ENCODE measurements at regions not wholly inside any gene's neighbourhood (a gene's known extent, or its start where the extent isn't known, plus 50 kb on each side); places are given as distances from the start of the nearest gene placed in this dataset.

DNA sequence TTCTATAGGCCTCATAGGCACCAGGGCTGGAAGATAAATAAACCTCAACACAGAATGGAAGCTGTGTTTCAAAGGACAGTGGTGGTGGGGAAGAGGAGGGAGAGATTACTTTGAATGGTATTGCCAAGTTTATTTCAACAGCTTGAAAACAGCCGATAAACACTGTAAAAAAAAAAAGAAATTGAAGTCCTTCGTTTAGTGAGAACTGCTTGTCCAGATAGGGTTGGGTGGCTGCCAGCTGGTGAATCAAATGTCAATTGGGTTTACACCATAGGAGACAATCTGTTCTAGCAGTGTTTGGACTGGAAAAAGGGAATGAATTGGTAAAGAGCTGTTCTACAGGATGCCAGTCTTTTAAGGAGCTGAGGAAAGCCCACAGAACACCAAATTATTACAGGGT is 254.8 kb downstream of the PHF14 start:
- Histone ChIP-seq H4K91ac (ENCODE audit: insufficient read depth, low read depth, low read length) (no peak overlapping the region), H2AFZ (replicated peaks; ENCODE audit: low read length, poor library complexity) (no peak overlapping the region), H2BK15ac (ENCODE audit: low read depth, low read length) (no peak overlapping the region), H3K36me3 (ENCODE audit: control insufficient read depth, insufficient read depth, low read length) (no peaks in the 10 kb centered on the region), H3K14ac (replicated peaks; ENCODE audit: low read depth, low read length) (no peak overlapping the region), H2BK20ac (ENCODE audit: low read depth, low read length) (no peak overlapping the region), H3K27ac (ENCODE audit: insufficient read depth, low read length) (no peak overlapping the region), H4K5ac (ENCODE audit: low read depth, low read length) (no peak overlapping the region), H2BK5ac (ENCODE audit: low read depth, low read length, poor library complexity, severe bottlenecking) (no peak overlapping the region), H3K27me3 (ENCODE audit: control insufficient read depth, insufficient read depth, low read length) (no peaks in the 10 kb centered on the region), H3K9ac (ENCODE audit: low read depth, low read length) (no peak overlapping the region), H2AK9ac (replicated peaks; ENCODE audit: low read depth, low read length, poor library complexity) (no peak overlapping the region), H2AK5ac (ENCODE audit: low read depth, low read length) (no peak overlapping the region), H3K18ac (ENCODE audit: low read depth, low read length) (no peak overlapping the region), H3K9me1 (ENCODE audit: insufficient read depth, low read length) (no peaks in the 10 kb centered on the region), H3K4me2 (ENCODE audit: low read depth, low read length) (no peak overlapping the region), H2BK120ac (ENCODE audit: low read depth, low read length) (no peak overlapping the region), H3K23ac (ENCODE audit: low read depth, low read length) (no peak overlapping the region), H3K56ac (ENCODE audit: extremely low read depth, insufficient read depth, low read length) (no peak overlapping the region), H3K79me1 (ENCODE audit: low read depth in 1 of 2, low read length in 2 of 2) (no peaks in the 10 kb centered on the region), H4K8ac (ENCODE audit: low read depth in 2 of 2, low read length in 2 of 2) (no peak overlapping the region), H4K20me1 (ENCODE audit: insufficient read depth, low read length) (no peaks in the 10 kb centered on the region), H3K9me3 (ENCODE audit: control insufficient read depth, insufficient read depth, low read length) (no peaks in the 10 kb centered on the region), H3K4me3 (ENCODE audit: insufficient read depth, low read depth, low read length) (no peak overlapping the region), H3K4me1 (ENCODE audit: control insufficient read depth, insufficient read depth, low read length) (no peaks in the 10 kb centered on the region), H3K4ac (ENCODE audit: low read depth, low read length) (no peak overlapping the region)
- WGBS, 2 experiments (ENCODE audit: extremely low coverage in 2 of 2, insufficient read length in 1 of 2), result 40% methylated on average over 1 of the region's 2 CpGs; no CpG with 5 or more reads in 1 of the 2 experiments
- no TSS peak for BruUV-seq (replicated peaks)
- dilution Hi-C loops (cut with HindIII; ENCODE audit: low sequenced_read_pairs, unreplicated experiment) (no loop called here), in situ Hi-C loops (cut with MboI; ENCODE audit: low sequenced_read_pairs) (no loop called here), intact Hi-C loops (cut with micrococcal nuclease) (no loop called here)
- ATAC-seq (ENCODE audit: low read depth) (no peak), DNase-seq (no peak)
- POLR2A ChIA-PET (ENCODE audit: unreplicated experiment), result no interaction called here
- CTCF ChIA-PET, result no interaction called here
- no peak for TF ChIP-seq NFE2L2 (IDR thresholded peaks at IDR 0.05; ENCODE audit: low read depth, low read length)
- no peak for TF ChIP-seq RFX5 (IDR thresholded peaks at IDR 0.05; ENCODE audit: low read depth, low read length)
